GM19035 (cell line): ENCODE measurements at regions not wholly inside any gene's neighbourhood (a gene's known extent, or its start where the extent isn't known, plus 50 kb on each side); places are given as distances from the start of the nearest gene placed in this dataset.
A peak's percentile ranks its signal among the peaks of the same experiment; 100 is the strongest.

Experiments used
- ATAC-seq: cut with Tn5 transposase; IDR thresholded peaks from one replicate; pipeline ENCODE4 v1.9.1; 2021; ENCODE audit not compliant: unreplicated experiment

DNA sequence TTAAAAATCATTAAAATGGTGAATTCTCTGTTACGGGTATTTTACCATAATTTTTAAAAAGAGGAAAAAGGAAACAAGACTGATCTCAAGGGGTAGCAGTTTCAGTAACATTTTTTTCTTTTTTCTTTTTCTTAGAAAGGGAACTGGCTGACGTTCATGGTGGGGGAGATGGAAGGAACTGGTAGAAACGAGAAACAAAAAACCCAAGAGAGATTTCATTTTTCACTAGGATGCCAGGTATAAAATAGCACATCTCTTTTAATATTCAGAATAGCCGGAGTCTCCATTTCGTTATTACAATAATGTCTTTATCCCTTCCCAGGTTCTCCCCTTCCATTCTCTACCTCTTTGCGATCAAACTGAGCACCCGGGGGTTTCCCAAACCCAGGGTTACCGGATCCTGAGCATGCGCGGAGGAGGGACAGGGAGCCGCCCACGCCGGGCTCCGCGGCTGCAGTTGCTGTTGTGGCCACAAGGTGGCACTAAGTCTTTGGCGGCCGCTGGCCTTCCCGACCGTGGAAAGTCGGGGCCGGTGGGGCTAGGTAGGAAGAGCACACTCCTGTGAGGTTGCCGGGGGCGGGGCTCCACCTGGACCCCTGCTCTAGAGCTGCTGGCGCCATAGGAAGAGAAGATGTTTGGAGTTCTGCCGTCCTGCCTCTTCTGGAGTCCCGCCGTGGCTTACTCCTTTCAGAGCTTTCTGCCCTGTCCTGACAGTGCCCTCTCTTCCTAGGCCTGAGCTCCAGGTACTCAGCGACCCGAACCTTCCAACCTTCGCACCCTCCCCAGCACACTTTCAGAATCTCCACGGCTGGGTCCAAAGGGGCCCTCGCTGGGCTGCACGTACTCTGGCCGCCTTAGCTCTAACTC is 146.8 kb downstream of the SH3BGRL2 start:
- ATAC-seq, result peak; percentile 89

- ATAC-seq, result no peak
These were observed 144.9 kb downstream of the SH3BGRL2 start for GRCh38 chr6:79776076-79776475.

GRCh38 chr6:79775222-79775621 is 144.1 kb downstream of the SH3BGRL2 start:
- ATAC-seq, result no peak

- ATAC-seq, result no peak
These were observed 133.6 kb downstream of the SH3BGRL2 start for GRCh38 chr6:79764747-79765146.

GRCh38 chr6:79763301-79763700 is 132.2 kb downstream of the SH3BGRL2 start:
- ATAC-seq, result no peak

GRCh38 chr6:79762370-79762769 is 131.2 kb downstream of the SH3BGRL2 start:
- no peak for ATAC-seq

- ATAC-seq, result no peak
These were observed 125.4 kb downstream of the SH3BGRL2 start for GRCh38 chr6:79756496-79756895.

GRCh38 chr6:79755967-79756366 is 124.8 kb downstream of the SH3BGRL2 start:
- no peak for ATAC-seq
